ENCODE measurements at regions not wholly inside any gene's neighbourhood (a gene's known extent, or its start where the extent isn't known, plus 50 kb on each side); places are given as distances from the start of the nearest gene placed in this dataset.

- H2AFZ ChIP-seq (ENCODE audit: low read depth, low read length) = no peak overlapping the region
- H3K36me3 ChIP-seq (ENCODE audit: insufficient read depth, low read length) = no peaks in the 10 kb centered on the region
- H3K9ac ChIP-seq (ENCODE audit: low read length) = no peak overlapping the region
- no peaks in the 10 kb centered on the region for H3K27me3 ChIP-seq (ENCODE audit: insufficient read depth, low read depth, low read length)
- H3K9me3 ChIP-seq (ENCODE audit: low read length) = no peaks in the 10 kb centered on the region
- TF ChIP-seq REST (IDR thresholded peaks at IDR 0.05; ENCODE audit: borderline replicate concordance) (no peak), SMC3 (conservative IDR thresholded peaks at IDR 0.05; ENCODE audit: poor library complexity) (no peak), TAF1 (IDR thresholded peaks at IDR 0.05; ENCODE audit: low read depth) (no peak), CTCF (IDR thresholded peaks at IDR 0.05; ENCODE audit: poor library complexity, severe bottlenecking) (no peak), RAD21 (conservative IDR thresholded peaks at IDR 0.05) (no peak), EZH2 (IDR thresholded peaks at IDR 0.05; ENCODE audit: borderline replicate concordance, insufficient read depth, low read length, poor library complexity, severe bottlenecking) (no peak), MXI1 (conservative IDR thresholded peaks at IDR 0.05; ENCODE audit: poor library complexity, severe bottlenecking) (no peak), EP300 (conservative IDR thresholded peaks at IDR 0.05; ENCODE audit: poor library complexity, severe bottlenecking) (no peak), POLR2AphosphoS5 (IDR thresholded peaks at IDR 0.05) (no peak)
- no peak overlapping the region for H3K4me3 ChIP-seq (ENCODE audit: low read length)
- H4K20me1 ChIP-seq (ENCODE audit: insufficient read depth) = no peaks in the 10 kb centered on the region
- H3K79me2 ChIP-seq (replicated peaks; ENCODE audit: insufficient read depth, low read length) = no peaks in the 10 kb centered on the region
- no peak overlapping the region for H3K4me2 ChIP-seq (ENCODE audit: low read length)
- no peaks in the 10 kb centered on the region for H3K9me2 ChIP-seq (ENCODE audit: insufficient read depth, low read length)
- no peaks in the 10 kb centered on the region for H3F3A ChIP-seq (ENCODE audit: insufficient read depth, low read length, poor library complexity, severe bottlenecking)
- no peak overlapping the region for H3K27ac ChIP-seq (ENCODE audit: low read length)
Measured at GRCh38 chrX:112946227-112946626, 105.6 kb upstream of the AMOT start.

GRCh38 chrX:112945826-112946225 lies 105.2 kb upstream of the AMOT start:
- no peak overlapping the region for H3K9ac ChIP-seq (ENCODE audit: low read length)
- H3K9me3 ChIP-seq (ENCODE audit: low read length) = no peaks in the 10 kb centered on the region
- no peak overlapping the region for H3K27ac ChIP-seq (ENCODE audit: low read length)
- H4K20me1 ChIP-seq (ENCODE audit: insufficient read depth) = no peaks in the 10 kb centered on the region
- no peaks in the 10 kb centered on the region for H3K27me3 ChIP-seq (ENCODE audit: insufficient read depth, low read depth, low read length)
- H3F3A ChIP-seq (ENCODE audit: insufficient read depth, low read length, poor library complexity, severe bottlenecking) = no peaks in the 10 kb centered on the region
- H3K79me2 ChIP-seq (replicated peaks; ENCODE audit: insufficient read depth, low read length) = no peaks in the 10 kb centered on the region
- H3K9me2 ChIP-seq (ENCODE audit: insufficient read depth, low read length) = no peaks in the 10 kb centered on the region
- H2AFZ ChIP-seq (ENCODE audit: low read depth, low read length) = no peak overlapping the region
- H3K36me3 ChIP-seq (ENCODE audit: insufficient read depth, low read length) = no peaks in the 10 kb centered on the region
- no peak overlapping the region for H3K4me3 ChIP-seq (ENCODE audit: low read length)
- H3K4me2 ChIP-seq (ENCODE audit: low read length) = no peak overlapping the region
- TF ChIP-seq EZH2 (IDR thresholded peaks at IDR 0.05; ENCODE audit: borderline replicate concordance, insufficient read depth, low read length, poor library complexity, severe bottlenecking) (no peak), MXI1 (conservative IDR thresholded peaks at IDR 0.05; ENCODE audit: poor library complexity, severe bottlenecking) (no peak), REST (IDR thresholded peaks at IDR 0.05; ENCODE audit: borderline replicate concordance) (no peak), CTCF (IDR thresholded peaks at IDR 0.05; ENCODE audit: poor library complexity, severe bottlenecking) (no peak), SMC3 (conservative IDR thresholded peaks at IDR 0.05; ENCODE audit: poor library complexity) (no peak)
